Skeletal muscle tissue (tissue), 3 donors: ENCODE measurements at regions not wholly inside any gene's neighbourhood (a gene's known extent, or its start where the extent isn't known, plus 50 kb on each side); places are given as distances from the start of the nearest gene placed in this dataset.

Experiments used
- H3K27ac ChIP-seq: one replicate; pipeline ENCODE4 v1.7.0; 2013; ENCODE audit warnings: mild to moderate bottlenecking, low read depth, low read length, inconsistent platforms
- H3K27me3 ChIP-seq, 3 donors: one replicate each; pipeline ENCODE4 v1.7.0; 2013; ENCODE audit warnings: low read length in 3 of 3; ENCODE audit not compliant: control insufficient read depth in 3 of 3, insufficient read depth in 3 of 3
- H3K36me3 ChIP-seq, 3 donors: one replicate each; pipeline ENCODE4 v1.7.0; 2013; ENCODE audit warnings: low read length in 3 of 3; ENCODE audit not compliant: control insufficient read depth in 3 of 3, insufficient read depth in 3 of 3
- H3K4me1 ChIP-seq, 3 donors: one replicate each; pipeline ENCODE4 v1.7.0; 2013; ENCODE audit warnings: low read length in 3 of 3, mild to moderate bottlenecking in 3 of 3; ENCODE audit not compliant: control insufficient read depth in 3 of 3, insufficient read depth in 3 of 3
- H3K4me3 ChIP-seq, 3 donors: one replicate each; pipeline ENCODE4 v1.7.0; 2013; ENCODE audit warnings: low read length in 3 of 3
- H3K9ac ChIP-seq, 3 donors: one replicate each; pipeline ENCODE4 v1.7.0; 2013; ENCODE audit warnings: low read length in 3 of 3, mild to moderate bottlenecking in 3 of 3, moderate library complexity in 2 of 3, low read depth in 1 of 3
- H3K9me3 ChIP-seq, 3 donors: one replicate each; pipeline ENCODE4 v1.7.0; 2013; ENCODE audit warnings: low read length in 3 of 3; ENCODE audit not compliant: control insufficient read depth in 3 of 3
- donor health status: Osteomylitis.

DNA sequence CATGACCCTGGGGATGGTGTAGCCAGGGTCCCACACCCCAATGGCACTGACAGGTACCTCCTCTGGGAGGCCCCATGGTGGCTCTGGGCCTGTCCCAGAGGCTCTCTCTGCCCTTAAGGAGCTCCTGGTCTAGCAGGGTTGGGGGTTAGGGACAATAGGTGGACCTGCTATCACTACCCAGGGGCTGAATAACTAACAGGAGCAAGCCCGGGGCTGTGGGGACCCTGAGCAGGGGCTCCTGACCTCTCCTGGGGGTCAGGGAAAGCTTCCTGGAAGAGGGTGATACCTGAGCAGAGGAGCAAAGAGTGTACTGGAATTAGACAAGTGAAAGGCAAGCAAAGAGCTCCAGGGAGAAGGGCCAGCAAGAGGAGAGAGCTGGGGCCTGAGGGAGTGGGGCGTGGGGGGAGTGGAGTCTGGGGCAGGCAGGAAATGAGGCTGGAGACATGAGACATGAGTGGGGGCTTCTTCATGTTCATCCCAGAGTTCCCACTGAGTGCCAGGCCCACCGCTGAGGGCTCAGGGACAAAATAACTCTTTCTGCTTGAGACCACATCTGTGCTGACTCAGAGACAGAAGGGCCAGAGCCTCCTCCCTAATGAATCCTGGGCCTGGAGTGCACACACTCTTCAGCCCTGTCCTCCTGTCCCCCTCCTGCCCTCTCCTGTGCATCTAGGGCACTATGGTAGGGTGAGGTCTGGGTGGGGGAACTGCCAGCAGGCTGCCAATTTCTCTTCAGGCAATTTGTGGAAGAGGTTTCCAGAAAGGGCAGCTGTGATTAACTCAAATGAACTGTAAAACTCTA, 517.6 kb downstream of the PTPRU start:
- H3K9ac ChIP-seq: no peak overlapping the region
- no peaks in the 10 kb centered on the region for H3K4me1 ChIP-seq

DNA sequence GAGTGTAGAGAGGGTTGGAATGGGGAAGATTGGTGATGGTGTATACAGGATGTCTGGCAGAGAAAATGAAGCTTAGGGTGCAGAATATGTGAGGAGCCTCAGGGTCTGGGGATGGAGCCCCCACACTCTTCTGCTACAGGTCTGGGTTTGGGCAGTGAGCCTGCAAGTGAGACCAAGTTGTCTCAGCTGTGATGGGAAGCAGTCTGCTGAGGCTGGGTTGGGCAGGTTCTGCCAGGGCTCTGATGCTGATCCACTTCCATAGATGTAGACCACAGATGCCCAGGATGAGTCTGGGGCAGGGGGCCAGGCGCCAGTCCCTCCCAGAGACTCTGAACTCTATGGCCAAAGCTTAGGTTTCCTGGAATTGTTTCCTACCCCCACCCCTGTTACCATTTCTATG, 516.9 kb downstream of the PTPRU start:
- Histone ChIP-seq H3K4me3 (no peak overlapping the region), H3K9me3 (no peaks in the 10 kb centered on the region), H3K27ac (no peak overlapping the region), H3K9ac (no peak overlapping the region), H3K36me3 (no peaks in the 10 kb centered on the region), H3K4me1 (no peaks in the 10 kb centered on the region), H3K27me3 (peaks cover 0 to 8% (median 8%) of the 10 kb centered on the region in 3 donors)

More for the DNA sequence above, 517.6 kb downstream of the PTPRU start:
- H3K27ac ChIP-seq: no peak overlapping the region
- no peak overlapping the region for H3K4me3 ChIP-seq
- H3K9me3 ChIP-seq: no peaks in the 10 kb centered on the region
- H3K27me3 ChIP-seq: peaks cover 0 to 10% (median 8%) of the 10 kb centered on the region in 3 donors
- H3K36me3 ChIP-seq: no peaks in the 10 kb centered on the region

DNA sequence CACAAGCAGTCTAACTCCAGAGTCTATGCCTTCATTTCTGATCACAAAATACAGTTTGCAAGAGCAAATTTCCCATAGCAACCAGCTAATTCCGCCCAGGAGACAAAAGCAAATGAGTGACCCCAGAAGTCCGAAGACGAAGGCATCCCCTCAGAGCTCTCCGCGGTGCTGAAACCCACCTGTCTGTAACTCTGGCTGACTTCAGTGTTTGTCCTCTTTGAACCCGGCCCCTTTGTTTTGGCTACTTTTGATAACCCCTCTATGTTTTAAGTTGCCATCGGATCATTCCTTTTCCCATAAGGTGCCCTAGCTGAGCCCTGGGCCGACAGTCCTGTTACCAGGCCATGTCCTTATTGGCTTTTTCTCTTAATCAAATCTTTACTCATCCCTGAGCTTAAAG, 515.8 kb downstream of the PTPRU start:
- H3K4me1 ChIP-seq: no peaks in the 10 kb centered on the region
- H3K27me3 ChIP-seq: peaks cover 0 to 4% (median 3%) of the 10 kb centered on the region in 3 donors
- no peaks in the 10 kb centered on the region for H3K9me3 ChIP-seq
- no peak overlapping the region for H3K9ac ChIP-seq
- H3K27ac ChIP-seq: no peak overlapping the region
- no peaks in the 10 kb centered on the region for H3K36me3 ChIP-seq
- no peak overlapping the region for H3K4me3 ChIP-seq

DNA sequence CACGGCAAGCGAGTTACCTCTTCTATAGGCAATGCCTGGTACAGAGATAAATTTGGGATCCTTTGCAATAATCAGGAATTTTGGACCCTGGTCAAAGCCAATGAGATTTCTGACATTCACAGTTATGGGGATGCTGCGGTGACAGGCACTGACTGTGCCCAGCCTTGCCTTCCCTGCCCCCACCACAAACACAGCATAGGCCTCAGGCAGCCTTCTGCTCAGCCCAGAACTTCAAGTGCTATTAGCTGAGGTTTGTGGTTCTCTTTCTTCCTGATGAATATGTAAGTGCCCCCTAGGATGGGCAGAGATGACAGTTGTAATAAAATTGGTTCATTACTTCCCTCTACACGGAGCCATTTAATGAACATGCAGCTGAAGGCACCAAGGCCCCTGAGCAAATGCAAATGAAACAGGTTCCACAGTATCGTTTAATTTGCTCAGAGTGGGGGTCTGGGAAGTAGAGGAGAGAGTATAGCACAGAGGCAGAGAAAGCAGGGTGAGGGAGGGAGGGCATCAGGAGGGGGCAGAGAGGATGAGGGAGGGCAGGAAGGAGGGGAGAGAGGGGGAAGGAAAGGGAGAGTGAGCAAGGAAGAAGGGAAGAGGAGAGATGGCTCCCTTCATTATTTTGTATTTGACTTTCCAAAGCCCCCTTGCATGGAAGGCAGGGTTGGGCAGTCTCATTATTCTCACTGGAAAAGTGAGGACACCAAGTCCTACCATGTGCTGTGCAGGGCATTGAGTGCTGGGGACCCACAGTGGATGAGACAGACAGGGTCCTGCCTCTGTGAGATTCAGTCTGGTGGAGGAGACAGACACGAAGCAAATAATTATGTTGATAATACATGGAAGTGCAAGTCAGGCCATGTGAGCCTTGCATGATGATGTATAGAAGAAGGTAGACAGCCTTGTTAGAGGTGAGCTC, 513.0 kb downstream of the PTPRU start:
- Histone ChIP-seq H3K27ac (no peak overlapping the region), H3K4me1 (no peaks in the 10 kb centered on the region), H3K4me3 (no peak overlapping the region), H3K9ac (no peak overlapping the region), H3K27me3 (peaks cover 0 to 8% (median 0%) of the 10 kb centered on the region in 3 donors), H3K36me3 (no peaks in the 10 kb centered on the region), H3K9me3 (no peaks in the 10 kb centered on the region)

DNA sequence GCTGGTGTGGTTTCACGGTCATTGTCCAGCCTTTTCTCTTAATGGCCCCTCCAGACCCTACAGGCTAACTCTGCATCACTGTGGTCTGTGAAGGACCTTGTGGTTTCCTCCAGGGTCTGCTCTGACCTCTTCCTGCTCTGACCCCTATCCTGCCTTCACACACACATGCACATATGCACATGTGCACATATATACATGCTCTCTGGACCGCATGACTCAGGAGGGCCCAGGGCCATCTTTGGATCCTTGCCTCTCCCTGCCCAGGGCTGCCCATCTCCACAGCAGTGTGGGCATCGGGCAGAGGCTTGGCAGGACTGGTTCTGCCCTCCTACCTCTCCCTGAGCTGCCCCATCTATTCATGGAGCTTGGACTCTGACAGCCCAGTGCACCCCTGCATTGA, 510.9 kb downstream of the PTPRU start:
- H3K27me3 ChIP-seq: peaks cover 0 to 10% (median 6%) of the 10 kb centered on the region in 3 donors
- H3K9me3 ChIP-seq: no peaks in the 10 kb centered on the region
- no peak overlapping the region for H3K27ac ChIP-seq
- no peaks in the 10 kb centered on the region for H3K4me1 ChIP-seq
- no peak overlapping the region for H3K9ac ChIP-seq
- H3K36me3 ChIP-seq: no peaks in the 10 kb centered on the region
- H3K4me3 ChIP-seq: no peak overlapping the region

DNA sequence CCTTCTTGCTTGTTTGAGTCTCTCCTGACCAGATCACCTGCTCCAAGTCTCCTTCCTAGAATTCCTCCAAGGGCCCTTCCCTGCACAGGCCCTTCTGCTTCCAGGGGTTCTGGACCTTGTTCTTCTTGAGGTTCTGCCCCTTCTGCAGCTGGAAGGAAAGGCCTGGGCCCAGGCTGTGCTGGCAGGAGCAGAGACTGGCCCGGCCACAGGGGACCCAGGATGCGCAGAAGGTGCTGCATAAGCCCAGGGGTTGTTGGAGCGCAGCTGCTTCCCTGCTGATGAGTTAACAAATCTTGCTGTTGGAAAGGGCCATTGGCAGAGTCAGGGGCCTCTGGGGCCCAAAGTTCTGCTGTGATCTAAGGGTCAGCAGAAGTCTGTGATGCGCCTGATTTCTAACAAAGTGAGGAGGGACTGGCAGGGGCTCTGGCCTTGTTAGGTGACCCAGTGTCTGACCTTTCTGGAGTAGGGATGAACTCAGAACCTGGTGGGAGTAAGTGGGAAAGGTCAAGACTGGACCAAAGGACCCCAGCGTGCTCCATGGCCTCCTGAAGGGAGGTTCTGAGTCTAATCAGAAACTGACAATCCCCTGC, 509.8 kb downstream of the PTPRU start:
- no peak overlapping the region for H3K4me3 ChIP-seq
- H3K9ac ChIP-seq: no peak overlapping the region
- H3K4me1 ChIP-seq: no peaks in the 10 kb centered on the region
- no peak overlapping the region for H3K27ac ChIP-seq
- H3K36me3 ChIP-seq: no peaks in the 10 kb centered on the region
- H3K9me3 ChIP-seq: no peaks in the 10 kb centered on the region
- H3K27me3 ChIP-seq: peaks cover 0 to 10% (median 10%) of the 10 kb centered on the region in 3 donors

DNA sequence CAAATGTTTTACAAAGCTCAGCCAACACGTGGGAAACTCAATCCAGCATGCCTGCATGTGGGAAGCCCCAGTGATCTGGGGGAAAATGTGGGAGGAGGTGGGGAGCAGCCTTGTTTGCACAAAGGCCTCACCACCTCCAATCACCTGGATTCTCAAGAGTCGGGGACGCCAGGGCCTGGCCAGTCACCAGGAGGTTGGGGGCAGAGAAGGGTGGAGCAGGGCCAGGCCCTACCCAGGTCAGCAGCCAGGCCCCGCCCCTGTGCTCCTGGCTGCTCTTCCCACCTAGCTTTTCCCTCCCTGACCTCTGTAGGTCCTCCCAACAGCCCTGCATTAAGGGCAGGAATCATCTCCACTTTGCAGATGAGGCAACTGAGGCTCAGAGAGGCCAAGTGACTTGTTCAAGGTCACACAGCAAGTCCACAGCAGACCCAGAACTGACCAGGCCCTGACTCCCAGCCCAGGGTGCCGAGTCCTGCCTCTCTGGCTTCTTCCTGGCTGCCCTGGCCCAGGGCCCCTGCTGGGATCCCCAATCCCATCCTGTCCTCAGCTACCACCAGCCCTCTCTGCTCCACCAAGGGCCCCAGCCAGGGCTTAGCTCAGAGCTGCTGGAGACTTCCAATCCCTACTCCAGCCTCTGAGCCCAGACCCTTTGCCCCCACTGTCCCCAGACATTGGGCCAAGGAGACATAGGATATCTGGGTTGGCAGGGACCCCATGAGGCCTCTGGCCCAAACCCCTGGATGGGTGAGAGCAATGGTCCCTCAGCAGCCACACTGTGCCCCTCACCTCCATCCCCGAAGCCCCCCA, 508.6 kb downstream of the PTPRU start:
- H3K36me3 ChIP-seq: no peaks in the 10 kb centered on the region
- H3K4me1 ChIP-seq: no peaks in the 10 kb centered on the region
- no peaks in the 10 kb centered on the region for H3K9me3 ChIP-seq
- H3K27me3 ChIP-seq: peaks cover 8 to 20% (median 16%) of the 10 kb centered on the region in 3 donors
- H3K9ac ChIP-seq: no peak overlapping the region
- no peak overlapping the region for H3K27ac ChIP-seq
- no peak overlapping the region for H3K4me3 ChIP-seq

DNA sequence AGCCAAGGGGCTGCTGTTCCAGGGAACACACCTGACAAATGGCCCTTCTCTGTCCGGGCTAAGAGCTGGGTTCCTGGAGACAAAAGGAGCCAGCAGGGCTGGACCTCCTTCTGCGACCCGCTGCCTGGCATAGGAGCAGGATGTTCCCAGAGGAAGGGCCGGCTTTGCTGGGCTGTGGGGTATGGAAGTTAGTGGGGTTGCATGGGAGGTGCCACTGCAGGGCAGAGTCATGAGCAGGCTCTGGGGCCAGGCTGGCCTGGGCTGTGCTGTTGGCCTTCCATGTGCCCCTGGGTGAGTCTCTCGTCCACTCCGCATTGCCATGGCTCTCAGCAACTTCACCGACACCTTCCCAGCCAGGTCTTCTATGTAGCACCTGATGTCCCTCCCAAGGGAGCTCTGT, 507.6 kb downstream of the PTPRU start:
- Histone ChIP-seq H3K4me1 (no peaks in the 10 kb centered on the region), H3K9ac (no peak overlapping the region), H3K9me3 (no peaks in the 10 kb centered on the region), H3K27me3 (peaks cover 12 to 30% (median 21%) of the 10 kb centered on the region in 3 donors), H3K4me3 (no peak overlapping the region), H3K36me3 (no peaks in the 10 kb centered on the region), H3K27ac (no peak overlapping the region)

DNA sequence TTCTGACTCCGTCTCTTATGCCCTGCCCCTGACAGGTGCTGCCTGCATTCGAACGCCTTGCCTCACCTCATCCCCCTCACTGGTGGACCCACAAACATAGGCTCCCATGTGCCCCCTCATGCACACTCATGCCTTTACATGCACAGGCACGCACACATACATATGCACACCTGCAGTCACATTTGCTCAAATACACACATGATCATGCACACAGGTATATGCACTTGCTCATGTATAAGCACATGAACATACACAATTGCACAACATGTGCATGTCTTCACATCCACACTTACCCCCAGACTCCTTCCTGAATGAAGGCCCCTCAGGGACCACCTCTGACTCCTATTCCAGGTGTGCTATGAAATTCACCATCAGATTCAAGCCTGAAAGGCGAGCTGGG, 506.9 kb downstream of the PTPRU start:
- H3K9ac ChIP-seq: no peak overlapping the region
- H3K27ac ChIP-seq: no peak overlapping the region
- H3K27me3 ChIP-seq: peaks cover 12 to 36% (median 23%) of the 10 kb centered on the region in 3 donors
- H3K9me3 ChIP-seq: no peaks in the 10 kb centered on the region
- no peaks in the 10 kb centered on the region for H3K4me1 ChIP-seq
- H3K4me3 ChIP-seq: no peak overlapping the region
- H3K36me3 ChIP-seq: no peaks in the 10 kb centered on the region
